Glutamatergic neuron (in vitro differentiated cells): ENCODE measurements at regions not wholly inside any gene's neighbourhood (a gene's known extent, or its start where the extent isn't known, plus 50 kb on each side); places are given as distances from the start of the nearest gene placed in this dataset.

ENCODE experiments used
- DNase-seq: peaks from one replicate; pipeline ENCODE4 v3.0.0; 2022
- H3K27ac Mint-ChIP-seq: one replicate; pipeline ENCODE4 v1.8.0; 2020; ENCODE audit warnings: mild to moderate bottlenecking, mixed read lengths, inconsistent platforms; ENCODE audit not compliant: unreplicated experiment
- H3K27me3 Mint-ChIP-seq: one replicate; pipeline ENCODE4 v1.8.0; 2020; ENCODE audit warnings: mild to moderate bottlenecking, moderate library complexity, mixed read lengths, inconsistent platforms; ENCODE audit not compliant: unreplicated experiment
- H3K36me3 Mint-ChIP-seq: one replicate; pipeline ENCODE4 v1.8.0; 2020; ENCODE audit warnings: mild to moderate bottlenecking, mixed read lengths, inconsistent platforms; ENCODE audit not compliant: unreplicated experiment
- H3K4me1 Mint-ChIP-seq: one replicate; pipeline ENCODE4 v1.8.0; 2020; ENCODE audit warnings: mild to moderate bottlenecking, low read depth, mixed read lengths, inconsistent platforms; ENCODE audit not compliant: unreplicated experiment
- H3K4me3 Mint-ChIP-seq: one replicate; pipeline ENCODE4 v1.8.0; 2020; ENCODE audit warnings: mild to moderate bottlenecking, mixed read lengths, inconsistent platforms; ENCODE audit not compliant: unreplicated experiment
- H3K9me3 Mint-ChIP-seq: one replicate; pipeline ENCODE4 v1.8.0; 2020; ENCODE audit warnings: mild to moderate bottlenecking, moderate library complexity, mixed read lengths, inconsistent platforms; ENCODE audit not compliant: unreplicated experiment
- TF ChIP-seq, protein P1 (sequence below): fragments of 200-600 bp; sonication (generic); IDR thresholded peaks from one replicate; pipeline ENCODE4 v1.5.0; 2021; ENCODE audit not compliant: partially characterized antibody, unreplicated experiment

DNA sequence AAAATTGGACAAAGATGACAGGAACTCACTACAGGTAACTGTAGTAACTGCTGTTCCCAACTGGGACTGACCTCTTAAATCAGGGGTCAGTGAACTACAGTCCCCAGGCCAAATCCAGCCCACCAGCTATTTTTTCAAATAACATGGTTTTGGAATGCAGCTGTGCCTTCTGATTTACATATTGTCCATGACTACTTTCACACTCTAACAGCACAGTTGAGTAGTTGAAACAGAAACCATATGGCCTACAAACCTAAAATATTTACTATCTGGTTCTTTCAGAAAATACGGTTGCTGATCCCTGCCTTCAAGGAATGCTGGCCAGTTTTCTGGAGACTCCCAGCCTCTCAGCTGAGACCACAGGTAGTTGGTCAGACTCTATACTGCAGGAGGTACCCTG, 161.5 kb upstream of the PRNP start:
- Mint-ChIP-seq H3K9me3 (peaks cover 5% of the 10 kb centered on the region), H3K27me3 (no peaks in the 10 kb centered on the region), H3K4me1 (no peaks in the 10 kb centered on the region), H3K4me3 (no peak overlapping the region), H3K27ac (no peak overlapping the region), H3K36me3 (peaks cover 9% of the 10 kb centered on the region)
- TF ChIP-seq, protein P1, sequence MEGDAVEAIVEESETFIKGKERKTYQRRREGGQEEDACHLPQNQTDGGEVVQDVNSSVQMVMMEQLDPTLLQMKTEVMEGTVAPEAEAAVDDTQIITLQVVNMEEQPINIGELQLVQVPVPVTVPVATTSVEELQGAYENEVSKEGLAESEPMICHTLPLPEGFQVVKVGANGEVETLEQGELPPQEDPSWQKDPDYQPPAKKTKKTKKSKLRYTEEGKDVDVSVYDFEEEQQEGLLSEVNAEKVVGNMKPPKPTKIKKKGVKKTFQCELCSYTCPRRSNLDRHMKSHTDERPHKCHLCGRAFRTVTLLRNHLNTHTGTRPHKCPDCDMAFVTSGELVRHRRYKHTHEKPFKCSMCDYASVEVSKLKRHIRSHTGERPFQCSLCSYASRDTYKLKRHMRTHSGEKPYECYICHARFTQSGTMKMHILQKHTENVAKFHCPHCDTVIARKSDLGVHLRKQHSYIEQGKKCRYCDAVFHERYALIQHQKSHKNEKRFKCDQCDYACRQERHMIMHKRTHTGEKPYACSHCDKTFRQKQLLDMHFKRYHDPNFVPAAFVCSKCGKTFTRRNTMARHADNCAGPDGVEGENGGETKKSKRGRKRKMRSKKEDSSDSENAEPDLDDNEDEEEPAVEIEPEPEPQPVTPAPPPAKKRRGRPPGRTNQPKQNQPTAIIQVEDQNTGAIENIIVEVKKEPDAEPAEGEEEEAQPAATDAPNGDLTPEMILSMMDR, result no peak
- no peak for DNase-seq

DNA sequence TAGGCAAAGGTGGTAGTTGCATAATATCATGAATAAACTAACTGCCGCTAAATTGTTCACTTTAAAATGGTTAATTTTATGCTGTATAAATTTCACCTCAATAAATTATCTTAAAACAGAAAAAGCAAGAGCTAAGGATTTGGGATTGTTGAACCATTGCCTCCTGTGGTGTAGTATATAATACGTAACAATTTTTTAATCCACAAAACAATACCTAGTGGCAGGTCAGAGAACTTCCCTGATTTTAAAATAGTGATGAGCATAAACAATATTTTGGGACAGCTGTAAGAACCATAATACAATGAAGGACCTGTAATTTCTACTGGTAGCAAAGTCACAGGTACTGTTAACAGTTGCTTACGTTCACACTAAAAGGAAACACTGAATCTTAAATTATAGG, 161.9 kb upstream of the PRNP start:
- no peak overlapping the region for H3K27ac Mint-ChIP-seq
- H3K36me3 Mint-ChIP-seq, result peaks cover 9% of the 10 kb centered on the region
- peaks cover 5% of the 10 kb centered on the region for H3K9me3 Mint-ChIP-seq
- DNase-seq, result no peak
- no peak overlapping the region for H3K4me3 Mint-ChIP-seq
- TF ChIP-seq, protein P1, result no peak
- H3K4me1 Mint-ChIP-seq, result no peaks in the 10 kb centered on the region
- no peaks in the 10 kb centered on the region for H3K27me3 Mint-ChIP-seq

DNA sequence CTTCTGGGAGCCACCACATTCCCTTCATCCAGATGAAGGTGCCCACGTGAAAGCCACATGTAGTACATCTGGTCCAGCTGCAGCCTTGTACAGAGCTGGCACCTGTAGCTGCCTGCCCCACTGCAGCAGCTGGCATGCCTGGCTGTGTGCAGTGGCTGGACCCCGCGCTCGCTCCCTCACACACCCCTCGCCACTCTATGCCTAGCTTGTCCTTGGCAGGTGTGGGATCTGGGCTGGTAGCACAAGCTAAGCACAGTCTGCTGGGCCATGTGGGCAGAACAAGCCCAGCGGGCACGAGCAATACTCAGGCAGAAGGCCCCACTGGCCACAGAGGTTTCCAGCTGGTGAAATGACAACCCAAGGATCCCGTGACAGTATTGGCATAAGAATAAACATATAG, 163.9 kb upstream of the PRNP start:
- H3K36me3 Mint-ChIP-seq, result no peaks in the 10 kb centered on the region
- DNase-seq, result no peak
- no peak overlapping the region for H3K4me3 Mint-ChIP-seq
- TF ChIP-seq, protein P1, result no peak
- H3K4me1 Mint-ChIP-seq, result no peaks in the 10 kb centered on the region
- H3K27me3 Mint-ChIP-seq, result peaks cover under 1% of the 10 kb centered on the region
- H3K9me3 Mint-ChIP-seq, result peaks cover 2% of the 10 kb centered on the region
- H3K27ac Mint-ChIP-seq, result no peak overlapping the region

DNA sequence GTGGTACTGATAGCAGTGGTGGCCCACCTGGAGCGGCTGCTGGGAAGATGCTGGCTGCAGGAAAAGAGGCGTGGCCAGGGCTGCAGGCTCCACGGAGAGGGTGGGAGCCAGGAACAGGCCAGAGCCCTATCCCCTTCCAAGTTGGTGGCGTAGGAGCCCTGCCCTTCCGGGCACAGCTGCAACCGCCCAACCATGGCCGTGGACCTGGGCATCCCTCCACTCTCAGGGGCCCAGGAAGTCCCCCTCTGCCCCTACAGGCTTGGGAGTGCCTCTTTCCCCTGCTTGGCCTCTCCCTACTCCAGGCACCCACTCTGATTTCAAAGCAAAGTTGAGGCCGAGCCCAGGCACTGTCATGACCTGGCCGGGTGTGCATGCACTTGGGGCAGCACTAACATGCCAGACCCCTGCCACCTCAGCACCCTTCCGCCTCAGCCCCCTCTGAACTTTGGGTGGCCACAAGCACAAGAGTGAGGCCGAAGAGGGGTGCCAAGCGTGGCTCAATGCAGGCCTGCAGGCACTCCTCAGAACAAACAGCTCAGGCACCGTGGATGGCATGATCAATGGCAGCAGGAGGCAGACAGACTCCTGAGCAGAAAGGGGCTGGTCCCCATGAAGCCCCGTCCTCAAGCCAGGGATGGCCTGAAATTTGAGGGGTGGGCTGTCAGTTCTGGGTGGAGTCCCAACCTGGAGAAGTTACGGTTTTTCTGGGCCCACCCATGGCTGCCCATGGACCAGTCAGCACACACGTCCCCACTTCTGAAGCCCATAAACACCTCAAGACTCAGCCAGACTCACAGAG, 164.9 kb upstream of the PRNP start:
- no peak overlapping the region for H3K27ac Mint-ChIP-seq
- DNase-seq, result no peak
- H3K4me3 Mint-ChIP-seq, result no peak overlapping the region
- H3K9me3 Mint-ChIP-seq, result peaks cover 2% of the 10 kb centered on the region
- no peaks in the 10 kb centered on the region for H3K36me3 Mint-ChIP-seq
- H3K27me3 Mint-ChIP-seq, result peaks cover 2% of the 10 kb centered on the region
- TF ChIP-seq, protein P1, result no peak
- H3K4me1 Mint-ChIP-seq, result no peaks in the 10 kb centered on the region

DNA sequence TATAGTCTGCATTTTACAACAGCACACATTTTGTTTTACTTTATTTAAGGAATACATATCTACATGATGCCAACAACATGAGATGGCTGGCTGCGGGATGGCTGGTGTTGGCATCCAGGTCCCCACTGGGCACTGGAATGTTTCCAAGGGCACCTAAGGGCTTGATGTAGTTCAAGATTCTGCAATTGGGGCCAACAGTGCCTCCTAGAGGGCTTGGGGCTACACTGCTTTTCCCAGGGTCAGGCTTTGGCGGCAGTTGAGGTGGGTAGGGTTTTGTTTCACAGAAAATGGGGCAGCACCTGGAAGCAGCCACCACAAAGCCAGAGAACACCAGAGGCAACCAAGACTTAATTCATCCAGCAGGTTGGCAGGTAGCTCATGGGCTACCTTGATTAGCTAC, 166.7 kb upstream of the PRNP start:
- TF ChIP-seq, protein P1, result peak; percentile 56
- H3K9me3 Mint-ChIP-seq, result peaks cover 2% of the 10 kb centered on the region
- H3K27ac Mint-ChIP-seq, result no peak overlapping the region
- H3K4me1 Mint-ChIP-seq, result no peaks in the 10 kb centered on the region
- peaks cover 2% of the 10 kb centered on the region for H3K27me3 Mint-ChIP-seq
- no peak overlapping the region for H3K4me3 Mint-ChIP-seq
- DNase-seq, result peak; percentile 33
- H3K36me3 Mint-ChIP-seq, result peaks cover 5% of the 10 kb centered on the region
